H9 (cell line): ENCODE measurements at regions not wholly inside any gene's neighbourhood (a gene's known extent, or its start where the extent isn't known, plus 50 kb on each side); places are given as distances from the start of the nearest gene placed in this dataset.

ENCODE experiments used
- DNase-seq: peaks from one replicate; pipeline ENCODE4 v3.0.0-alpha.2; 2017
- H2AFZ ChIP-seq: one replicate; pipeline ENCODE4 v1.6.1; 2013; ENCODE audit warnings: mild to moderate bottlenecking, low read length, control low read depth, moderate library complexity
- H2AK5ac ChIP-seq: 2 replicates; pipeline ENCODE4 v1.6.1; 2013; ENCODE audit warnings: low read length, control low read depth, mixed read lengths; ENCODE audit not compliant: insufficient read length
- H2BK120ac ChIP-seq: one replicate; pipeline ENCODE4 v1.6.1; 2013; ENCODE audit warnings: low read depth, mild to moderate bottlenecking, low read length, control low read depth, inconsistent platforms; ENCODE audit not compliant: poor library complexity, severe bottlenecking
- H2BK12ac ChIP-seq: 2 replicates; pipeline ENCODE4 v1.6.1; 2013; ENCODE audit warnings: low read length, control low read depth, mixed read lengths, low read depth; ENCODE audit not compliant: insufficient read length
- H2BK15ac ChIP-seq: 2 replicates; pipeline ENCODE4 v1.6.1; 2013; ENCODE audit warnings: low read depth, low read length, control low read depth
- H2BK20ac ChIP-seq: one replicate; pipeline ENCODE4 v1.6.1; 2013; ENCODE audit warnings: low read depth, mild to moderate bottlenecking, low read length, control low read depth, inconsistent platforms; ENCODE audit not compliant: poor library complexity, severe bottlenecking
- H2BK5ac ChIP-seq: 2 replicates; pipeline ENCODE4 v1.6.1; 2013; ENCODE audit warnings: low read length, control low read depth, mixed read lengths; ENCODE audit not compliant: insufficient read length
- H3K14ac ChIP-seq: 2 replicates; pipeline ENCODE4 v1.6.1; 2013; ENCODE audit warnings: low read length, control low read depth; ENCODE audit not compliant: insufficient read depth
- H3K18ac ChIP-seq: 2 replicates; pipeline ENCODE4 v1.6.1; 2013; ENCODE audit warnings: low read depth, mild to moderate bottlenecking, mixed read lengths, low read length, control low read depth; ENCODE audit not compliant: insufficient read length
- H3K23ac ChIP-seq: 2 replicates; pipeline ENCODE4 v1.6.1; 2013; ENCODE audit warnings: low read length, control low read depth, mixed read lengths, low read depth; ENCODE audit not compliant: insufficient read length
- H3K23me2 ChIP-seq: 2 replicates; pipeline ENCODE4 v1.6.1; 2013; ENCODE audit warnings: low read depth, mild to moderate bottlenecking, mixed read lengths, low read length, control low read depth; ENCODE audit not compliant: insufficient read length, poor library complexity, severe bottlenecking
- H3K27ac ChIP-seq: 2 replicates; pipeline ENCODE4 v1.5.1; 2013; ENCODE audit warnings: low read length, control low read depth, mixed read lengths, low read depth; ENCODE audit not compliant: insufficient read length
- H3K27me3 ChIP-seq: 2 replicates; pipeline ENCODE4 v1.6.1; 2013; ENCODE audit warnings: low read length, control low read depth, inconsistent platforms; ENCODE audit not compliant: insufficient read depth
- H3K4ac ChIP-seq: 2 replicates; pipeline ENCODE4 v1.6.1; 2013; ENCODE audit warnings: low read depth, mild to moderate bottlenecking, control low read depth, inconsistent platforms, low read length, moderate library complexity
- H3K4me1 ChIP-seq: 2 replicates; pipeline ENCODE4 v1.6.1; 2013; ENCODE audit warnings: low read length, control low read depth, inconsistent platforms; ENCODE audit not compliant: insufficient read depth
- H3K4me2 ChIP-seq: 2 replicates; pipeline ENCODE4 v1.6.1; 2013; ENCODE audit warnings: low read length, control low read depth, mixed read lengths; ENCODE audit not compliant: insufficient read length, insufficient read depth
- H3K56ac ChIP-seq: 2 replicates; pipeline ENCODE4 v1.6.1; 2013; ENCODE audit warnings: low read depth, mild to moderate bottlenecking, mixed read lengths, low read length, control low read depth; ENCODE audit not compliant: insufficient read length
- H3K79me1 ChIP-seq: 2 replicates; pipeline ENCODE4 v1.6.1; 2013; ENCODE audit warnings: low read depth, mild to moderate bottlenecking, moderate library complexity, low read length, control low read depth, inconsistent platforms; ENCODE audit not compliant: insufficient read depth, poor library complexity, severe bottlenecking
- H3K79me2 ChIP-seq: 2 replicates; pipeline ENCODE4 v1.6.1; 2013; ENCODE audit warnings: low read length, control low read depth, inconsistent platforms; ENCODE audit not compliant: insufficient read depth
- H3K9ac ChIP-seq: 2 replicates; pipeline ENCODE4 v1.6.1; 2013; ENCODE audit warnings: low read length, control low read depth, mixed read lengths; ENCODE audit not compliant: insufficient read length; ENCODE audit errors: extremely low read depth
- H3K9me3 ChIP-seq: one replicate; pipeline ENCODE4 v1.6.1; 2013; ENCODE audit warnings: low read depth, low read length, inconsistent platforms; ENCODE audit not compliant: control insufficient read depth
- H3T11ph ChIP-seq: one replicate; pipeline ENCODE4 v1.6.1; 2013; ENCODE audit warnings: mild to moderate bottlenecking, low read length, control low read depth, inconsistent platforms
- H4K20me1 ChIP-seq: one replicate; pipeline ENCODE4 v1.6.1; 2013; ENCODE audit not compliant: control insufficient read depth, insufficient read length, insufficient read depth
- H4K5ac ChIP-seq: 2 replicates; pipeline ENCODE4 v1.6.1; 2013; ENCODE audit warnings: low read depth, mild to moderate bottlenecking, mixed read lengths, low read length, control low read depth; ENCODE audit not compliant: insufficient read length
- H4K8ac ChIP-seq: replicated peaks from 2 replicates; pipeline ENCODE4 v1.6.1; 2013; ENCODE audit warnings: low read length, control low read depth, mixed read lengths, low read depth; ENCODE audit not compliant: insufficient read length
- H4K91ac ChIP-seq: 2 replicates; pipeline ENCODE4 v1.6.1; 2013; ENCODE audit warnings: low read depth, mild to moderate bottlenecking, moderate library complexity, mixed read lengths, low read length, control low read depth; ENCODE audit not compliant: insufficient read length
- H3K27ac Mint-ChIP-seq, 3 experiments: 2 replicates in 2 of 3; 3 replicates in 1 of 3; pipeline ENCODE4 v1.8.0; 2020 to 2021; ENCODE audit warnings: mixed read lengths in 3 of 3, mild to moderate bottlenecking in 1 of 3, moderate library complexity in 1 of 3
- H3K27me3 Mint-ChIP-seq: 2 replicates; pipeline ENCODE4 v1.8.0; 2021; ENCODE audit warnings: low read depth, mild to moderate bottlenecking, moderate library complexity, mixed read lengths
- H3K36me3 Mint-ChIP-seq, 3 experiments: 2 replicates in 2 of 3; 3 replicates in 1 of 3; pipeline ENCODE4 v1.8.0; 2020 to 2021; ENCODE audit warnings: low read depth in 3 of 3, mixed read lengths in 3 of 3; ENCODE audit not compliant: insufficient read depth in 1 of 3
- H3K4me1 Mint-ChIP-seq, 2 experiments: 2 replicates each; pipeline ENCODE4 v1.8.0; 2020; ENCODE audit warnings: mixed read lengths in 2 of 2
- H3K4me3 Mint-ChIP-seq, 2 experiments: 2 replicates in 1 of 2; 3 replicates in 1 of 2; pipeline ENCODE4 v1.8.0; 2020 to 2021; ENCODE audit warnings: mild to moderate bottlenecking in 2 of 2, mixed read lengths in 2 of 2, moderate library complexity in 1 of 2
- H3K9me3 Mint-ChIP-seq, 2 experiments: 2 replicates in 1 of 2; 3 replicates in 1 of 2; pipeline ENCODE4 v1.8.0; 2020; ENCODE audit warnings: mild to moderate bottlenecking in 2 of 2, mixed read lengths in 2 of 2, moderate library complexity in 1 of 2
- WGBS: extraction: QIAGEN DNeasy Blood & Tissue Kit; methylation state at CpG from one replicate; pipeline ENCODE4 v1.1.7; 2013; ENCODE audit warnings: missing lambda C conversion rate, low lambda C conversion rate, mixed read lengths; ENCODE audit not compliant: insufficient read length; ENCODE audit errors: extremely low coverage; 5-methylcytosine and 5-hydroxymethylcytosine counted together
- TF ChIP-seq, protein P1 (sequence below): fragments of 200-600 bp; sonication (generic); conservative IDR thresholded peaks from 3 replicates; pipeline ENCODE4 v1.8.0; 2021; ENCODE audit warnings: antibody characterized with exemption, mild to moderate bottlenecking

GRCh38 chr4:151519728-151520415 is 110.9 kb downstream of the FHIP1A start:
- DNase-seq = no peak
- no peak overlapping the region for H2BK15ac ChIP-seq
- H3K9me3 ChIP-seq = no peaks in the 10 kb centered on the region
- no CpG with 5 or more reads among the region's 2 CpGs for WGBS
- H2BK12ac ChIP-seq = no peak overlapping the region
- no peak overlapping the region for H3T11ph ChIP-seq
- H3K4ac ChIP-seq = no peak overlapping the region
- no peak overlapping the region for H3K18ac ChIP-seq
- peaks cover 3% of the 10 kb centered on the region; the same call in 1 of the 2 replicates for H3K4me1 ChIP-seq
- H4K8ac ChIP-seq = no peak overlapping the region
- H3K4me2 ChIP-seq = no peak overlapping the region
- H4K5ac ChIP-seq = no peak overlapping the region
- no peak overlapping the region for H3K9ac ChIP-seq
- H2AK5ac ChIP-seq = no peak overlapping the region
- H3K23me2 ChIP-seq = no peaks in the 10 kb centered on the region
- H2AFZ ChIP-seq = no peak overlapping the region
- peaks cover 0 to 1% (median 0%) of the 10 kb centered on the region in 3 experiments; a peak in 2 of 7 replicates for H3K36me3 Mint-ChIP-seq
- TF ChIP-seq, protein P1, sequence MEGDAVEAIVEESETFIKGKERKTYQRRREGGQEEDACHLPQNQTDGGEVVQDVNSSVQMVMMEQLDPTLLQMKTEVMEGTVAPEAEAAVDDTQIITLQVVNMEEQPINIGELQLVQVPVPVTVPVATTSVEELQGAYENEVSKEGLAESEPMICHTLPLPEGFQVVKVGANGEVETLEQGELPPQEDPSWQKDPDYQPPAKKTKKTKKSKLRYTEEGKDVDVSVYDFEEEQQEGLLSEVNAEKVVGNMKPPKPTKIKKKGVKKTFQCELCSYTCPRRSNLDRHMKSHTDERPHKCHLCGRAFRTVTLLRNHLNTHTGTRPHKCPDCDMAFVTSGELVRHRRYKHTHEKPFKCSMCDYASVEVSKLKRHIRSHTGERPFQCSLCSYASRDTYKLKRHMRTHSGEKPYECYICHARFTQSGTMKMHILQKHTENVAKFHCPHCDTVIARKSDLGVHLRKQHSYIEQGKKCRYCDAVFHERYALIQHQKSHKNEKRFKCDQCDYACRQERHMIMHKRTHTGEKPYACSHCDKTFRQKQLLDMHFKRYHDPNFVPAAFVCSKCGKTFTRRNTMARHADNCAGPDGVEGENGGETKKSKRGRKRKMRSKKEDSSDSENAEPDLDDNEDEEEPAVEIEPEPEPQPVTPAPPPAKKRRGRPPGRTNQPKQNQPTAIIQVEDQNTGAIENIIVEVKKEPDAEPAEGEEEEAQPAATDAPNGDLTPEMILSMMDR = no peak
- no peak overlapping the region for H2BK5ac ChIP-seq
- H3K23ac ChIP-seq = no peak overlapping the region
- H3K79me1 ChIP-seq = no peaks in the 10 kb centered on the region
- no peaks in the 10 kb centered on the region for H3K27me3 ChIP-seq
- peaks cover 2% of the 10 kb centered on the region; the same call in 1 of the 2 replicates for H3K79me2 ChIP-seq
- H3K27me3 Mint-ChIP-seq = no peaks in the 10 kb centered on the region
- H4K91ac ChIP-seq = no peak overlapping the region
- H2BK20ac ChIP-seq = no peak overlapping the region
- H3K9me3 Mint-ChIP-seq = no peaks in the 10 kb centered on the region; a peak in 1 of 5 replicates
- H4K20me1 ChIP-seq = no peaks in the 10 kb centered on the region
- no peak overlapping the region for H3K27ac Mint-ChIP-seq
- H3K4me3 Mint-ChIP-seq = no peak overlapping the region
- no peak overlapping the region for H2BK120ac ChIP-seq
- H3K4me1 Mint-ChIP-seq = peaks cover 26 to 28% of the 10 kb centered on the region in 2 experiments
- H3K56ac ChIP-seq = no peak overlapping the region
- H3K14ac ChIP-seq = no peak overlapping the region
- no peak overlapping the region for H3K27ac ChIP-seq
